Neuronal stem cell (in vitro differentiated cells): ENCODE measurements at regions not wholly inside any gene's neighbourhood (a gene's known extent, or its start where the extent isn't known, plus 50 kb on each side); places are given as distances from the start of the nearest gene placed in this dataset.

ENCODE experiments used
- DNase-seq: peaks from one replicate; pipeline ENCODE4 v3.0.0-alpha.2; 2013; ENCODE audit warnings: low spot score
- H2AFZ ChIP-seq: one replicate; pipeline ENCODE4 v1.6.1; 2013; ENCODE audit warnings: mild to moderate bottlenecking, low read length, inconsistent platforms
- H2AK5ac ChIP-seq: 2 replicates; pipeline ENCODE4 v1.6.1; 2013; ENCODE audit warnings: low read depth, mild to moderate bottlenecking, inconsistent platforms, low read length, moderate library complexity, mixed read lengths
- H2BK120ac ChIP-seq: 2 replicates; pipeline ENCODE4 v1.6.1; 2013; ENCODE audit warnings: low read depth, mild to moderate bottlenecking, inconsistent platforms, low read length, moderate library complexity, mixed read lengths
- H2BK12ac ChIP-seq: one replicate; pipeline ENCODE4 v1.6.1; 2013; ENCODE audit warnings: low read length, inconsistent platforms
- H2BK15ac ChIP-seq: 2 replicates; pipeline ENCODE4 v1.6.1; 2013; ENCODE audit warnings: mild to moderate bottlenecking, low read length, inconsistent platforms, mixed read lengths
- H2BK5ac ChIP-seq: one replicate; pipeline ENCODE4 v1.6.1; 2013; ENCODE audit warnings: inconsistent platforms, mild to moderate bottlenecking, low read length, moderate library complexity
- H3K14ac ChIP-seq: one replicate; pipeline ENCODE4 v1.6.1; 2013; ENCODE audit warnings: low read length, inconsistent platforms
- H3K18ac ChIP-seq: 2 replicates; pipeline ENCODE4 v1.6.1; 2013; ENCODE audit warnings: low read length, inconsistent platforms
- H3K23ac ChIP-seq: 2 replicates; pipeline ENCODE4 v1.6.1; 2013; ENCODE audit warnings: low read depth, mild to moderate bottlenecking, mixed read lengths, low read length, inconsistent platforms; ENCODE audit not compliant: poor library complexity
- H3K27ac ChIP-seq: replicated peaks from 3 replicates; pipeline ENCODE4 v1.5.1; 2013; ENCODE audit warnings: low read length, inconsistent platforms
- H3K27me3 ChIP-seq, 3 experiments: 2 replicates each; pipeline ENCODE4 v1.6.1; 2013; ENCODE audit warnings: low read length in 3 of 3, mild to moderate bottlenecking in 2 of 3, inconsistent platforms in 1 of 3, low read depth in 1 of 3, mixed read lengths in 1 of 3, moderate library complexity in 1 of 3; ENCODE audit not compliant: control insufficient read depth in 3 of 3, insufficient read depth in 3 of 3
- H3K36me3 ChIP-seq, 2 donors: replicated peaks in 1 of 2; 2 replicates each; pipeline ENCODE4 v1.6.1; 2013; ENCODE audit warnings: low read length in 2 of 2; ENCODE audit not compliant: control insufficient read depth in 2 of 2, insufficient read depth in 2 of 2
- H3K4ac ChIP-seq: 2 replicates; pipeline ENCODE4 v1.6.1; 2013; ENCODE audit warnings: inconsistent platforms, mild to moderate bottlenecking, low read length, moderate library complexity
- H3K4me1 ChIP-seq, 2 donors: 1 replicate in 1 of 2; 2 replicates in 1 of 2; pipeline ENCODE4 v1.6.1; 2013; ENCODE audit warnings: low read length in 2 of 2, low read depth in 1 of 2; ENCODE audit not compliant: control insufficient read depth in 2 of 2, insufficient read depth in 1 of 2
- H3K4me2 ChIP-seq: one replicate; pipeline ENCODE4 v1.6.1; 2013; ENCODE audit warnings: mild to moderate bottlenecking, low read length, inconsistent platforms; ENCODE audit not compliant: insufficient read depth, poor library complexity, severe bottlenecking
- H3K4me3 ChIP-seq, 2 donors: 2 replicates each; pipeline ENCODE4 v1.5.1; 2013; ENCODE audit warnings: low read length in 2 of 2, mild to moderate bottlenecking in 2 of 2, inconsistent platforms in 1 of 2, moderate library complexity in 1 of 2
- H3K79me1 ChIP-seq: one replicate; pipeline ENCODE4 v1.6.1; 2013; ENCODE audit warnings: low read depth, mild to moderate bottlenecking, inconsistent platforms, low read length, moderate library complexity
- H3K9ac ChIP-seq: one replicate; pipeline ENCODE4 v1.6.1; 2013; ENCODE audit warnings: mild to moderate bottlenecking, low read depth, low read length, inconsistent platforms; ENCODE audit not compliant: poor library complexity
- H3K9me3 ChIP-seq, 2 donors: replicated peaks in 1 of 2; 2 replicates each; pipeline versions ENCODE3 to v1.6.1; 2013; ENCODE audit warnings: low read length in 2 of 2, mild to moderate bottlenecking in 2 of 2, inconsistent platforms in 1 of 2, low read depth in 1 of 2, mixed read lengths in 1 of 2, moderate library complexity in 1 of 2; ENCODE audit not compliant: control insufficient read depth in 2 of 2, insufficient read depth in 1 of 2
- H4K8ac ChIP-seq: one replicate; pipeline ENCODE4 v1.6.1; 2013; ENCODE audit warnings: low read depth, mild to moderate bottlenecking, inconsistent platforms, low read length, moderate library complexity
- H4K91ac ChIP-seq: one replicate; pipeline ENCODE4 v1.6.1; 2013; ENCODE audit warnings: low read length, low read depth, mild to moderate bottlenecking, inconsistent platforms; ENCODE audit not compliant: poor library complexity
- WGBS, 2 donors: extraction: QIAGEN DNeasy Blood & Tissue Kit; methylation state at CpG; one replicate each; pipeline ENCODE4 v1.1.7; 2013; ENCODE audit warnings: missing lambda C conversion rate in 2 of 2, mixed read lengths in 1 of 2; ENCODE audit not compliant: insufficient read length in 2 of 2, insufficient replicate concordance in 1 of 2; ENCODE audit errors: extremely low coverage in 2 of 2; 5-methylcytosine and 5-hydroxymethylcytosine counted together

GRCh38 chr22:34608106-34608505 is 457.9 kb upstream of the ISX start:
- WGBS, 2 donors: no CpG with 5 or more reads among the region's 5 CpGs

GRCh38 chr22:34608540-34609115 is 457.3 kb upstream of the ISX start:
- Histone ChIP-seq H2BK12ac (no peak overlapping the region), H3K18ac (no peak overlapping the region), H2BK15ac (no peak overlapping the region), H3K27ac (no peak overlapping the region), H3K4me2 (no peak overlapping the region), H3K4me3 (no peak overlapping the region), H2BK120ac (no peak overlapping the region), H2AK5ac (no peak overlapping the region), H3K4ac (no peak overlapping the region), H4K91ac (no peak overlapping the region), H3K23ac (no peak overlapping the region), H3K9me3 (no peaks in the 10 kb centered on the region), H3K79me1 (no peaks in the 10 kb centered on the region), H3K27me3 (no peaks in the 10 kb centered on the region), H4K8ac (no peak overlapping the region), H3K14ac (no peak overlapping the region), H3K4me1 (no peaks in the 10 kb centered on the region), H3K9ac (no peak overlapping the region), H2AFZ (no peak overlapping the region), H2BK5ac (no peak overlapping the region), H3K36me3 (no peaks in the 10 kb centered on the region)
- no peak for DNase-seq
- WGBS, 2 donors: no CpG with 5 or more reads among the region's 1 CpG

More at GRCh38 chr22:34608106-34608505, 457.9 kb upstream of the ISX start:
- no peak overlapping the region for H2AFZ ChIP-seq
- no peak overlapping the region for H2BK120ac ChIP-seq
- no peak overlapping the region for H3K14ac ChIP-seq
- H3K27ac ChIP-seq: no peak overlapping the region
- no peaks in the 10 kb centered on the region for H3K9me3 ChIP-seq
- no peak overlapping the region for H3K18ac ChIP-seq
- H3K27me3 ChIP-seq: no peaks in the 10 kb centered on the region
- H4K8ac ChIP-seq: no peak overlapping the region
- H2BK5ac ChIP-seq: no peak overlapping the region
- no peaks in the 10 kb centered on the region for H3K79me1 ChIP-seq
- H3K4me1 ChIP-seq: no peaks in the 10 kb centered on the region
- no peak overlapping the region for H3K23ac ChIP-seq
- no peak overlapping the region for H4K91ac ChIP-seq
- H3K9ac ChIP-seq: no peak overlapping the region
- H2BK12ac ChIP-seq: no peak overlapping the region
- DNase-seq: no peak
- no peak overlapping the region for H3K4ac ChIP-seq
- no peak overlapping the region for H2BK15ac ChIP-seq
- no peaks in the 10 kb centered on the region for H3K36me3 ChIP-seq
- H2AK5ac ChIP-seq: no peak overlapping the region
- H3K4me2 ChIP-seq: no peak overlapping the region
- no peak overlapping the region for H3K4me3 ChIP-seq

GRCh38 chr22:34609646-34610045 is 456.3 kb upstream of the ISX start:
- H2AFZ ChIP-seq: no peak overlapping the region
- H3K14ac ChIP-seq: no peak overlapping the region
- no peak overlapping the region for H3K4me3 ChIP-seq
- H2AK5ac ChIP-seq: no peak overlapping the region
- no peaks in the 10 kb centered on the region for H3K36me3 ChIP-seq
- H2BK15ac ChIP-seq: no peak overlapping the region
- H2BK120ac ChIP-seq: no peak overlapping the region
- no peak overlapping the region for H4K91ac ChIP-seq
- H3K9me3 ChIP-seq: no peaks in the 10 kb centered on the region
- H3K4me2 ChIP-seq: no peak overlapping the region
- H2BK5ac ChIP-seq: no peak overlapping the region
- DNase-seq: no peak
- no peak overlapping the region for H3K27ac ChIP-seq
- H3K4ac ChIP-seq: no peak overlapping the region
- no peak overlapping the region for H3K23ac ChIP-seq
- no peak overlapping the region for H4K8ac ChIP-seq
- H3K4me1 ChIP-seq: no peaks in the 10 kb centered on the region
- H3K27me3 ChIP-seq: no peaks in the 10 kb centered on the region
- H2BK12ac ChIP-seq: no peak overlapping the region
- no CpG with 5 or more reads among the region's 5 CpGs for WGBS, 2 donors
- no peak overlapping the region for H3K9ac ChIP-seq
- no peak overlapping the region for H3K18ac ChIP-seq
- no peaks in the 10 kb centered on the region for H3K79me1 ChIP-seq

- Histone ChIP-seq H3K36me3 (no peaks in the 10 kb centered on the region), H3K18ac (no peak overlapping the region), H3K23ac (no peak overlapping the region), H3K79me1 (no peaks in the 10 kb centered on the region), H2BK15ac (no peak overlapping the region), H2AFZ (no peak overlapping the region), H2BK12ac (no peak overlapping the region), H3K27ac (no peak overlapping the region), H3K4me2 (no peak overlapping the region), H3K9ac (no peak overlapping the region), H3K27me3 (no peaks in the 10 kb centered on the region), H3K9me3 (no peaks in the 10 kb centered on the region), H2BK120ac (no peak overlapping the region), H3K14ac (no peak overlapping the region), H3K4me1 (no peaks in the 10 kb centered on the region), H3K4ac (no peak overlapping the region), H4K8ac (no peak overlapping the region), H2BK5ac (no peak overlapping the region), H2AK5ac (no peak overlapping the region), H3K4me3 (no peak overlapping the region), H4K91ac (no peak overlapping the region)
- WGBS, 2 donors: no CpG with 5 or more reads among the region's 9 CpGs
- no peak for DNase-seq
Measured at GRCh38 chr22:34620161-34620560, 445.8 kb upstream of the ISX start.
